ENCODE measurements at regions not wholly inside any gene's neighbourhood (a gene's known extent, or its start where the extent isn't known, plus 50 kb on each side); places are given as distances from the start of the nearest gene placed in this dataset.

GRCh38 chr6:141634269-141634668, 498.5 kb upstream of the GJE1 start (continued):
- no peak for TF ChIP-seq RREB1 (CRISPR knock-in tag; IDR thresholded peaks at IDR 0.05)
- no peak for TF ChIP-seq NONO (IDR thresholded peaks at IDR 0.05; ENCODE audit: low read depth in 2 of 2, low read length in 1 of 2)
- TF ChIP-seq PHB (CRISPR knock-in tag; IDR thresholded peaks at IDR 0.05), result no peak
- no peak for TF ChIP-seq GABPA (tag; conservative IDR thresholded peaks at IDR 0.05; ENCODE audit: low read depth)
- TF ChIP-seq ZBTB17 (CRISPR knock-in tag; IDR thresholded peaks at IDR 0.05), result no peak

GRCh38 chr6:141624301-141624700, 508.4 kb upstream of the GJE1 start:
- POLR2A ChIA-PET, result no interaction called here
- BruUV-seq (replicated peaks), result no TSS peak
- no peak for FAIRE-seq

More at GRCh38 chr6:141624301-141624700, 508.4 kb upstream of the GJE1 start:
- H3K4me3 ChIP-seq, result no peak overlapping the region
- H2AFZ ChIP-seq (ENCODE audit: low read depth, low read length), result no peak overlapping the region
- DNase-seq (ENCODE audit: extremely low read depth in 1 of 4, low spot score in 3 of 4) (no peak), ATAC-seq (no peak)
- no peak for TF ChIP-seq FOXO4 (CRISPR knock-in tag; IDR thresholded peaks at IDR 0.05)
- TF ChIP-seq CBFA2T2 (conservative IDR thresholded peaks at IDR 0.05), result no peak
- no peak for TF ChIP-seq ZNF431 (CRISPR knock-in tag; IDR thresholded peaks at IDR 0.05)
- TF ChIP-seq STAT5B (CRISPR knock-in tag; IDR thresholded peaks at IDR 0.05), result no peak
- H3K9ac ChIP-seq (ENCODE audit: insufficient read depth in 1 of 2, low read depth in 2 of 2, low read length in 2 of 2), result no peak overlapping the region
- intact Hi-C loops (cut with micrococcal nuclease), result no loop called here
- H3K4me2 ChIP-seq (ENCODE audit: insufficient read depth, low read length), result no peak overlapping the region
- no peak overlapping the region for H3K27ac ChIP-seq (ENCODE audit: extremely low read depth, low read depth, low read length)
- H3K9me3 ChIP-seq (replicated peaks; ENCODE audit: control insufficient read depth, insufficient read depth, low read depth, low read length), result no peaks in the 10 kb centered on the region
- H3K79me2 ChIP-seq (ENCODE audit: control insufficient read depth, insufficient read depth, low read length), result no peaks in the 10 kb centered on the region
- H4K20me1 ChIP-seq (replicated peaks; ENCODE audit: control insufficient read depth, insufficient read depth, low read length), result no peaks in the 10 kb centered on the region
- in situ Hi-C loops (cut with MboI), result no loop called here
- no peaks in the 10 kb centered on the region for H3K27me3 ChIP-seq (ENCODE audit: control insufficient read depth in 2 of 2, insufficient read depth in 2 of 2, low read length in 2 of 2)
- H3K9me1 ChIP-seq (ENCODE audit: control insufficient read depth, insufficient read depth, low read length), result no peaks in the 10 kb centered on the region
- WGBS (ENCODE audit: insufficient coverage, low coverage, missing lambda C conversion rate), result 0% methylated on average over 3 of the region's 3 CpGs
- H3K36me3 ChIP-seq (ENCODE audit: control insufficient read depth, insufficient read depth, low read length), result no peaks in the 10 kb centered on the region
- no peaks in the 10 kb centered on the region for H3K4me1 ChIP-seq (replicated peaks in 1 of 2; ENCODE audit: control insufficient read depth in 2 of 2, insufficient read depth in 2 of 2, low read length in 2 of 2)
- CTCF ChIA-PET (ENCODE audit: low intra/inter-chr PET ratio), result no interaction called here

All from K562 (cell line).